IPS DF 4.7 (cell line): ENCODE measurements at regions not wholly inside any gene's neighbourhood (a gene's known extent, or its start where the extent isn't known, plus 50 kb on each side); places are given as distances from the start of the nearest gene placed in this dataset.
"Not testable (repeated sequence)": the region's sequence is repeated elsewhere in the genome, so short reads cannot be mapped to it uniquely, and the experiment has no call there.

Source experiments
- DNase-seq: peaks from one replicate; pipeline ENCODE4 v3.0.0-alpha.2; 2013; ENCODE audit warnings: low spot score; ENCODE audit errors: extremely low read depth

DNA sequence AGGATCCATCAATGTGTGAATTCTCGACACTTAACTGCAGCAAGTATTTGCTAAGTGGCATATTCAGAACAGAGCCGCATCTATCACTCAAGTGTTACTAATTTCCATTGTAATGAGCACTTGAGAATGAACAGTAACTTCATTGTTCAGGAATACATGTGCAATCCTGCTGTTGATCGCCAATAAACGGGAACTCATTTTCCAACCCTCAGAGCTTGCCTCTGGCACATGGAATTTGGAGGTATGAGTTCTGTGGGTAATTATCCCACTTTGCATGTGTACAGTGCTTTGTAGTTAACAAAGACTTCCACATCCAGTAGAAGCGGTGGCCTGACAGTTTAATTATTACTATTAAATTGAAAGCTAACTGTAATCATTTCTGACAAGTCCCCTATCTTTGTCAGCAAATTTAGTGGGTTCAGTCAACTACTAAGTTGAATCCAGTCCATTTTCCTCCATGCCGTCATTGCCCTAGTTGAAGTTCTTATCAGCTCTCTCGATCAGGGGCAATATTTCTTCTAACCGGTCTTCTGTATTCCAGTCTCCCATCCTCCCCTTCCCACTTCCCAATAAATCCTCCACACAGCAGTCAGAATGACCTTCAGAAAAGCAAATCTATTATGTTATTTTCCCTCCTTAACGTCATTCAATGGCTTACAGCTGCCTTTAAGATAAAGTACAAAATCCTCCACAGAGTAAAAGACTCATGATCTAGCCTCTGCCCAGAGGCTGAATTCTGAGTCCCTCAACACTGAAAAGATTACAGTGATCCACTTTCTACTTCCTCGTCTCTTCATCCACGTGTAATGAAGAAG, 62.4 kb upstream of the GBA3 start:
- not testable (repeated sequence) for DNase-seq

DNA sequence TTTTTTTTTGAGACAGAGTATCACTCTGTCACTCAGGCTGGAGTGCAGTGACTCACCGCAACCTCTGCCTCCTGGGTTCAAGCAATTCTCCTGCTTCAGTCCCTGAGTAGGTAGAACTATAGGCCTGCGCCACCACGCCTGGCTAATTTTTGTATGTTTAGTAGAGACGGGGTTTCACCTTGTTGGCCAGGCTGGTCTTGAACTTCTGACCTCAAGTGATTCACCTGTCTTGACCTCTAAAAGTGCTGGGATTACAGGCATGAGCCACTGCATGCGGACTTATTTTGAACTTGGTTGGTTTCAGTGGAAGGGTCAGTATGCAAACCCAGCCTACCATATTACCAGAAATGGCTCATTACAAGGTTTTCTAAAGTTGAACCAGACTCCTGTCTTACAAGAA, 61.6 kb upstream of the GBA3 start:
- not testable (repeated sequence) for DNase-seq

DNA sequence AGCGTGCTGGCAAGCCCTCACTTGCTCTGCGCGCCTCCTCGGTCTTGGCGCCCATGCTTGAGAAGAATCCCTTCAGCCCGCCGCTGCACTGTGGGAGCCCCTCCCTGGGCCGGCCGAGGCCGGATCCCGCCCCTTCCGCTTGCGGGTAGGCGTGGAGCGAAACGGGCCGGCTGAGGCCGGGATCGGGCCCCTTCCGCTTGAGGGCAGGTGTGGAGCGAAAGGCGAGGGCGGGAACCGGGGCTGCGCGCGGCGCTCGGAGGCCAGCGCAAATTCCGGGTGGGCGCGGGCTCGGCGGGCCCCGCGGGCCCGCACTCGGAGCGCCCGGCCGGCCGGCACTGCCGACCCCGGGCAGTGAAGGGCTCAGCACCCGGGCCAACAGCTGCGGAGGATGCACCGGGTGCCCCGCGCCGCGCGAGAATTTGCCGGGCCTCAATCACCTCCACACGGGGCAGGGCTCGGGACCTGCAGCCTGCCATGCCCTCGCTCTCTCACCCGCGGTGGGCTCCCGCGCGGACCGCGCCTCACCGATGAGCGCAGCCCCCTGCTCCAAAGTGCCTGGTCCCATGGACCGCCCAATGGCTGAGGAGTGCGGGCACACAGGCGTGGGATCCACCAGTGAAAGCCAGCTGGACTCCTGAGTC, 58.1 kb upstream of the GBA3 start:
- no peak for DNase-seq

DNA sequence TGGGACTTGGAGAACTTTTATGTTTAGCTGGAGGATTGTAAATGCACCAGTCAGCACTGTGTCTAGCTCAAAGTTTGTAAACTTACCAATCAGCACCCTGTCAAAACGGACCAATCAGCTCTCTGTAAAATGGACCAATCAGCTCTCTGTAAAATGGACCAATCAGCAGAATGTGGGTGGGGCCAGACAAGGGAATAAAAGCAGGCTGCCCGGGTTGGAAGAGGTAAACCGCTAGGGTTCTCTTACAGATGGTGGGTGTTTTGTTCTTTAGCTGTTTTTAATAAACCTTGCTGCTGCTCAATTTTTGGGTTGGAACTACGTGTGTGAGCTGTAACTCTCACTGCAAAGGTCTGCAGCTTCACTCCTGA, 57.6 kb upstream of the GBA3 start:
- DNase-seq, result not testable (repeated sequence)

DNA sequence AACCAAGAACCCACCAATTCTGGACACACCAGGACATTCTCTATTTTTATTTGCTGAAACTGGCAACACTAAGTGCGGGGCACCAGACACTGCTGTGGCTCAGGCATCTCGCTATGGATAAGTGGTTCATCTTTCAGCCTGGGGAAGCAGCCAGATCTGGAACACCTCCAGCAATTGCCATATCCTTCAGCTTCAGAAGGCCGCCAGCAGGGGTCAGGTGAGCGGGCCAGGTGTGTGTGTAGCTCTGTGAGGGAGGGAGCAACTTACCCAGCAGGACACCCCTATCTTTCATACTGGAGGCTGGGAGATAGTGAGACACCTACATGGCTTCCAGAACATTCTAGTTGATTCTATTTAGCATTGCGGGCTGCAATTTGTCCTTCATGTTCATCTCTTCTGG, 57.0 kb upstream of the GBA3 start:
- no peak for DNase-seq

DNA sequence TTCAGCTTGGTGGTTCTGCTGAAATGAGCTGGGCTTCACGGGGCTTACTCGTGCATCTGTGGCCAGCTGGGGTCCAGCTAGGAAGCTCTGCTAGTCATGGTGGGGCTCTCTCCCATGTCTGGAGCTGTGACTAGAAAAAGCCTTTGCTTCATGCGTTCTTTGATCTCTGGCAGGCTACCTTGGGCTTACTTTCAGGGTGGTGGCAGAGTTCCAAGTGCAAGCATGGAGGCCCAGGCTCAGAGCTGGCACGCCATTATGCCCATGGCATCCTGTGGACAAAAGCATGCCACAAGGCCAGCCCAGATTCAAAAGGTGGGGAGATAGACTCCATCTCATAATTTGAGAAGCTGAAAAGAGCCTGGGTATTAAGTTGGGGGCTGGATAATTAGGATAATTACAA, 55.4 kb upstream of the GBA3 start:
- no peak for DNase-seq
